Calu3 (cell line): ENCODE measurements at regions not wholly inside any gene's neighbourhood (a gene's known extent, or its start where the extent isn't known, plus 50 kb on each side); places are given as distances from the start of the nearest gene placed in this dataset.

Source experiments
- BruUV-seq: library from RNA; stranded (reverse); fragments of 400-500 nt; replicated peaks from 2 replicates; lab custom pipeline; 2021; lab: Mats Ljungman, UMichigan
- CTCF ChIA-PET: fragments of 300-600 bp; sonication (Branson Sonifier 250); formaldehyde crosslinking; loops from one replicate; lab custom pipeline; 2022; ENCODE audit warnings: antibody characterized with exemption; lab: Charles Lee
- DNase-seq: peaks from one replicate; pipeline ENCODE4 v3.0.0; 2022
- H3K27ac Mint-ChIP-seq: one replicate; pipeline ENCODE4 v1.8.0; 2022; ENCODE audit warnings: mixed read lengths; ENCODE audit not compliant: unreplicated experiment
- H3K27me3 Mint-ChIP-seq: one replicate; pipeline ENCODE4 v1.8.0; 2022; ENCODE audit warnings: mixed read lengths; ENCODE audit not compliant: unreplicated experiment
- H3K36me3 Mint-ChIP-seq: one replicate; pipeline ENCODE4 v1.8.0; 2022; ENCODE audit warnings: mild to moderate bottlenecking, moderate library complexity, mixed read lengths; ENCODE audit not compliant: insufficient read depth, unreplicated experiment
- H3K4me1 Mint-ChIP-seq: one replicate; pipeline ENCODE4 v1.8.0; 2022; ENCODE audit warnings: mild to moderate bottlenecking, low read depth, mixed read lengths; ENCODE audit not compliant: unreplicated experiment
- H3K4me3 Mint-ChIP-seq: one replicate; pipeline ENCODE4 v1.8.0; 2022; ENCODE audit warnings: mild to moderate bottlenecking, low read depth, moderate library complexity, mixed read lengths; ENCODE audit not compliant: unreplicated experiment
- H3K9me3 Mint-ChIP-seq: one replicate; pipeline ENCODE4 v1.8.0; 2022; ENCODE audit warnings: low read depth, mixed read lengths; ENCODE audit not compliant: unreplicated experiment
- CTCF ChIP-seq: fragments of 200-600 bp; IDR thresholded peaks from one replicate; pipeline ENCODE4 v1.8.0; 2022; ENCODE audit warnings: antibody characterized with exemption; ENCODE audit not compliant: unreplicated experiment
- intact Hi-C: fragments of 100-400 bp; cut with micrococcal nuclease; formaldehyde crosslinking; loops from one replicate; pipeline ENCODE4 v1.10.0; 2022; ENCODE audit not compliant: unreplicated experiment

GRCh38 chr1:209344156-209344555 is 239.4 kb upstream of the CAMK1G start:
- no peaks in the 10 kb centered on the region for H3K36me3 Mint-ChIP-seq
- H3K9me3 Mint-ChIP-seq = peaks cover 2% of the 10 kb centered on the region
- peaks cover 27% of the 10 kb centered on the region for H3K27me3 Mint-ChIP-seq
- no peak overlapping the region for H3K4me3 Mint-ChIP-seq
- CTCF ChIA-PET = no interaction called here
- no peak overlapping the region for H3K27ac Mint-ChIP-seq
- H3K4me1 Mint-ChIP-seq = peaks cover 18% of the 10 kb centered on the region
- no TSS peak for BruUV-seq
- TF ChIP-seq CTCF = no peak
- DNase-seq = no peak
- intact Hi-C loops = no loop called here

- H3K27me3 Mint-ChIP-seq = no peaks in the 10 kb centered on the region
- H3K36me3 Mint-ChIP-seq = no peaks in the 10 kb centered on the region
- no TSS peak for BruUV-seq
- intact Hi-C loops = loop anchor here (5.0 kb wide), 2 partner anchors 218 to 697 kb away; no protein-coding TSS in a partner anchor
- TF ChIP-seq CTCF = no peak
- CTCF ChIA-PET = interaction anchor here (0.6 kb wide), 1 partner anchor 805 kb away, joined by 8 read pairs; no protein-coding TSS in a partner anchor
- H3K4me1 Mint-ChIP-seq = peaks cover 7% of the 10 kb centered on the region
- no peak overlapping the region for H3K4me3 Mint-ChIP-seq
- no peak for DNase-seq
- no peak overlapping the region for H3K27ac Mint-ChIP-seq
- peaks cover 2% of the 10 kb centered on the region for H3K9me3 Mint-ChIP-seq
These were observed 233.9 kb upstream of the CAMK1G start for GRCh38 chr1:209349363-209350308.

GRCh38 chr1:209353053-209353452 is 230.5 kb upstream of the CAMK1G start:
- Mint-ChIP-seq H3K36me3 (no peaks in the 10 kb centered on the region), H3K4me1 (peaks cover 7% of the 10 kb centered on the region), H3K27me3 (no peaks in the 10 kb centered on the region), H3K27ac (no peak overlapping the region), H3K4me3 (no peak overlapping the region), H3K9me3 (no peaks in the 10 kb centered on the region)
- CTCF ChIA-PET = no interaction called here
- no peak for TF ChIP-seq CTCF
- no TSS peak for BruUV-seq
- no peak for DNase-seq
- intact Hi-C loops = loop anchor here (5.0 kb wide), 2 partner anchors 214 to 701 kb away; no protein-coding TSS in a partner anchor

GRCh38 chr1:209354111-209354839 is 229.2 kb upstream of the CAMK1G start:
- Mint-ChIP-seq H3K4me1 (peaks cover 7% of the 10 kb centered on the region), H3K27ac (no peak overlapping the region), H3K27me3 (no peaks in the 10 kb centered on the region), H3K36me3 (no peaks in the 10 kb centered on the region), H3K9me3 (no peaks in the 10 kb centered on the region), H3K4me3 (no peak overlapping the region)
- BruUV-seq = no TSS peak
- intact Hi-C loops = loop anchor here (1.0 to 5.0 kb wide), 5 partner anchors 81 to 702 kb away; no protein-coding TSS in a partner anchor
- TF ChIP-seq CTCF = peak; percentile 84
- DNase-seq = peak; percentile 82
- CTCF ChIA-PET = interaction anchor here (1.3 kb wide), 1 partner anchor 22 kb away, joined by 3 read pairs; no protein-coding TSS in a partner anchor
